ENCODE measurements at regions not wholly inside any gene's neighbourhood (a gene's known extent, or its start where the extent isn't known, plus 50 kb on each side); places are given as distances from the start of the nearest gene placed in this dataset.

- TF ChIP-seq RAD21 (IDR thresholded peaks at IDR 0.05; ENCODE audit: low read depth) (no peak), FOXM1 (IDR thresholded peaks at IDR 0.05; ENCODE audit: borderline replicate concordance, low read depth) (no peak), EGR1 (IDR thresholded peaks at IDR 0.05) (no peak), TCF12 (IDR thresholded peaks at IDR 0.05; ENCODE audit: low read depth) (no peak), CEBPB (IDR thresholded peaks at IDR 0.05) (no peak), TEAD4 (IDR thresholded peaks at IDR 0.05) (no peak), ZBTB7A (IDR thresholded peaks at IDR 0.05; ENCODE audit: low read depth) (no peak), TAF1 (IDR thresholded peaks at IDR 0.05; ENCODE audit: low read depth) (no peak), CREB1 (IDR thresholded peaks at IDR 0.05; ENCODE audit: low read depth) (no peak), EP300 (IDR thresholded peaks at IDR 0.05; ENCODE audit: borderline replicate concordance) (no peak), REST (IDR thresholded peaks at IDR 0.05; ENCODE audit: low read depth) (no peak), USF1 (IDR thresholded peaks at IDR 0.05) (no peak), YY1 (IDR thresholded peaks at IDR 0.05; ENCODE audit: low read depth) (no peak), NFIC (IDR thresholded peaks at IDR 0.05) (no peak)
- TF ChIP-seq, protein P1, sequence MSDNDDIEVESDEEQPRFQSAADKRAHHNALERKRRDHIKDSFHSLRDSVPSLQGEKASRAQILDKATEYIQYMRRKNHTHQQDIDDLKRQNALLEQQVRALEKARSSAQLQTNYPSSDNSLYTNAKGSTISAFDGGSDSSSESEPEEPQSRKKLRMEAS (IDR thresholded peaks at IDR 0.05), result no peak
Measured at GRCh38 chr21:26225046-26225445, 54.5 kb upstream of the APP start.

- TF ChIP-seq YY1 (IDR thresholded peaks at IDR 0.05; ENCODE audit: low read depth) (no peak), REST (IDR thresholded peaks at IDR 0.05; ENCODE audit: low read depth) (no peak), CREB1 (IDR thresholded peaks at IDR 0.05; ENCODE audit: low read depth) (no peak), RAD21 (IDR thresholded peaks at IDR 0.05; ENCODE audit: low read depth) (no peak), FOXM1 (IDR thresholded peaks at IDR 0.05; ENCODE audit: borderline replicate concordance, low read depth) (no peak)
Measured at GRCh38 chr21:26224366-26224765, 53.8 kb upstream of the APP start.

Measured in Ishikawa (cell line).